NOMO-1 (cell line): ENCODE measurements at regions not wholly inside any gene's neighbourhood (a gene's known extent, or its start where the extent isn't known, plus 50 kb on each side); places are given as distances from the start of the nearest gene placed in this dataset.
"Not testable (repeated sequence)": the region's sequence is repeated elsewhere in the genome, so short reads cannot be mapped to it uniquely, and the experiment has no call there.

Source experiments
- DNase-seq, 2 experiments: peaks; one replicate each; lab custom pipeline; 2025; ENCODE audit not compliant: unreplicated experiment in 2 of 2; lab: John Stamatoyannopoulos, UW

- DNase-seq: no peak
Measured at GRCh38 chr9:136611606-136612005, 51.1 kb upstream of the EGFL7 start.

- DNase-seq: no peak
Measured at GRCh38 chr9:136611119-136611518, 51.6 kb upstream of the EGFL7 start.

GRCh38 chr9:136610426-136610825 is 52.3 kb upstream of the EGFL7 start:
- no peak for DNase-seq

- DNase-seq: no peak
Measured at GRCh38 chr9:136609838-136610311, 52.8 kb upstream of the EGFL7 start.

GRCh38 chr9:136609160-136609475 is 53.6 kb upstream of the EGFL7 start:
- no peak for DNase-seq

- no peak for DNase-seq
Measured at GRCh38 chr9:136608348-136609159, 54.2 kb upstream of the EGFL7 start.

GRCh38 chr9:136607334-136607919 is 55.3 kb upstream of the EGFL7 start:
- no peak for DNase-seq

GRCh38 chr9:136606687-136607333 is 55.9 kb upstream of the EGFL7 start:
- no peak for DNase-seq

GRCh38 chr9:136605988-136606660 is 56.6 kb upstream of the EGFL7 start:
- no peak for DNase-seq

GRCh38 chr9:136604823-136605525 is 57.7 kb upstream of the EGFL7 start:
- DNase-seq: no peak

GRCh38 chr9:136603901-136604814 is 58.3 kb upstream of the NOTCH1 start:
- DNase-seq: peak in 1 of 2 experiments; percentile 16

GRCh38 chr9:136603216-136603615 is 57.4 kb upstream of the NOTCH1 start:
- no peak for DNase-seq

- DNase-seq: peak; percentile 14 to 41
Measured at GRCh38 chr9:136602193-136602885, 56.5 kb upstream of the NOTCH1 start.

- not testable (repeated sequence) for DNase-seq
Measured at GRCh38 chr9:136601250-136601973, 55.6 kb upstream of the NOTCH1 start.

- no peak for DNase-seq
Measured at GRCh38 chr9:136599811-136600660, 54.2 kb upstream of the NOTCH1 start.

- DNase-seq: no peak
Measured at GRCh38 chr9:136599074-136599531, 53.3 kb upstream of the NOTCH1 start.

GRCh38 chr9:136598390-136599073 is 52.7 kb upstream of the NOTCH1 start:
- DNase-seq: not testable (repeated sequence)
